Keratinocyte (primary cell): ENCODE measurements at regions not wholly inside any gene's neighbourhood (a gene's known extent, or its start where the extent isn't known, plus 50 kb on each side); places are given as distances from the start of the nearest gene placed in this dataset.
"Not testable (repeated sequence)": the region's sequence is repeated elsewhere in the genome, so short reads cannot be mapped to it uniquely, and the experiment has no call there.

Source experiments
- DNase-seq: peaks from one replicate; pipeline ENCODE4 v3.0.0-alpha.2; 2011; ENCODE audit warnings: low read depth, missing footprints, low spot score
- FAIRE-seq: peaks from 2 replicates; lab custom pipeline; 2011; peaks lifted over from hg19 to GRCh38; lab: Jason Lieb, UNC
- H2AFZ ChIP-seq: 2 replicates; pipeline ENCODE4 v1.6.0; 2012; ENCODE audit warnings: low read length, control low read depth, inconsistent platforms; ENCODE audit not compliant: control insufficient read depth
- H3K27ac ChIP-seq: 2 replicates; pipeline ENCODE4 v1.5.1; 2011; ENCODE audit warnings: low read length; ENCODE audit not compliant: control insufficient read depth, insufficient read depth
- H3K27me3 ChIP-seq: 3 replicates; pipeline ENCODE4 v1.6.0; 2011; ENCODE audit warnings: low read length; ENCODE audit not compliant: control insufficient read depth, insufficient read depth; ENCODE audit errors: extremely low read depth
- H3K36me3 ChIP-seq, 2 experiments: 2 replicates in 1 of 2; 3 replicates in 1 of 2; pipeline ENCODE4 v1.5.1; 2011; ENCODE audit warnings: low read length in 2 of 2, mild to moderate bottlenecking in 1 of 2; ENCODE audit not compliant: control insufficient read depth in 2 of 2, insufficient read depth in 2 of 2; ENCODE audit errors: extremely low read depth in 1 of 2
- H3K4me1 ChIP-seq: 3 replicates; pipeline ENCODE4 v1.5.1; 2011; ENCODE audit warnings: low read length; ENCODE audit not compliant: control insufficient read depth, insufficient read depth; ENCODE audit errors: extremely low read depth
- H3K4me2 ChIP-seq: 3 replicates; pipeline ENCODE4 v1.6.0; 2011; ENCODE audit warnings: low read depth, low read length; ENCODE audit not compliant: control insufficient read depth, insufficient read depth; ENCODE audit errors: extremely low read depth
- H3K4me3 ChIP-seq, 3 experiments: fragments of 200-600 bp in 1 of 3; sonication (generic) in 1 of 3; 2 replicates in 2 of 3; 3 replicates in 1 of 3; pipeline ENCODE4 v1.5.1; 2011 to 2016; ENCODE audit warnings: low read length in 3 of 3, mild to moderate bottlenecking in 3 of 3, control low read depth in 2 of 3, inconsistent platforms in 1 of 3, low read depth in 1 of 3, mixed read lengths in 1 of 3, mixed run types in 1 of 3, moderate library complexity in 1 of 3; ENCODE audit not compliant: control insufficient read depth in 2 of 3, insufficient read depth in 2 of 3; ENCODE audit errors: extremely low read depth in 1 of 3
- H3K79me2 ChIP-seq: 2 replicates; pipeline ENCODE4 v1.6.0; 2012; ENCODE audit warnings: low read length; ENCODE audit not compliant: control insufficient read depth, insufficient read depth
- H3K9ac ChIP-seq: 3 replicates; pipeline ENCODE4 v1.6.0; 2011; ENCODE audit warnings: low read length; ENCODE audit not compliant: control insufficient read depth, insufficient read depth; ENCODE audit errors: extremely low read depth
- H3K9me1 ChIP-seq: 3 replicates; pipeline ENCODE4 v1.6.0; 2011; ENCODE audit warnings: low read length; ENCODE audit not compliant: control insufficient read depth, insufficient read depth; ENCODE audit errors: extremely low read depth
- H3K9me3 ChIP-seq: 2 replicates; pipeline ENCODE4 v1.5.1; 2012; ENCODE audit warnings: low read depth, low read length; ENCODE audit not compliant: control insufficient read depth
- H4K20me1 ChIP-seq: 3 replicates; pipeline ENCODE4 v1.6.0; 2011; ENCODE audit warnings: low read length; ENCODE audit not compliant: control insufficient read depth, insufficient read depth; ENCODE audit errors: extremely low read depth
- EZH2 ChIP-seq: IDR thresholded peaks from one replicate; pipeline ENCODE4 v1.6.1; 2012; ENCODE audit warnings: inconsistent platforms, mild to moderate bottlenecking, low read length, moderate library complexity
- dilution Hi-C: fragments of 300-500 bp; cut with MboI; formaldehyde crosslinking; loops from one replicate; pipeline ENCODE4 v1.7.0; 2020; ENCODE audit warnings: low sequenced_read_pairs; ENCODE audit not compliant: extremely low pct_ligation_motif_present
- TF ChIP-seq, protein P1 (sequence below), 3 experiments: IDR thresholded peaks in 1 of 3; conservative IDR thresholded peaks in 1 of 3; optimal IDR thresholded peaks in 1 of 3; 2 replicates in 2 of 3; 3 replicates in 1 of 3; pipeline versions ENCODE3 to v1.5.1; 2011; ENCODE audit warnings: low read length in 3 of 3, mild to moderate bottlenecking in 3 of 3, moderate library complexity in 2 of 3, control low read depth in 1 of 3, inconsistent platforms in 1 of 3; ENCODE audit not compliant: insufficient read depth in 2 of 3; ENCODE audit errors: extremely low read depth in 1 of 3

DNA sequence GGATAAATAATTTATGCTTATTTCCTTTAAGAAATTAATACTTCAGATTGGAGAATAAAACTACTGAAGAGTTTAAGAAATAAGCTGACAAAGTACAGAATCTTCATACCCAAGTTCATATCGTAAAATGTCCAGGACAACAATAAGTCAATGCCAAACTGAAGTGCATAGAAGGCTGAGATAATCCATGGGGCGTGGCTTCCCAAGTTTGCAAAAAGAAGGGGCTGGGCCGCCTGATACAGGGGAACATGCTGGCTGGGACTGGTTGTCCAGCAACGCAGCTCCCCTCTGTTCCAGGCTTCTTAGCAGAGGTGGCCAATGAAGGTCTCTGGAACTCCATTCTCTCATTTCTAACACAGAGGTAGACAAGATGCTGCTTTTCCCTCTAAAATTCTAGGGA lies 189.5 kb upstream of the SPOPL start:
- no peak overlapping the region for H3K4me3 ChIP-seq
- TF ChIP-seq, protein P1, sequence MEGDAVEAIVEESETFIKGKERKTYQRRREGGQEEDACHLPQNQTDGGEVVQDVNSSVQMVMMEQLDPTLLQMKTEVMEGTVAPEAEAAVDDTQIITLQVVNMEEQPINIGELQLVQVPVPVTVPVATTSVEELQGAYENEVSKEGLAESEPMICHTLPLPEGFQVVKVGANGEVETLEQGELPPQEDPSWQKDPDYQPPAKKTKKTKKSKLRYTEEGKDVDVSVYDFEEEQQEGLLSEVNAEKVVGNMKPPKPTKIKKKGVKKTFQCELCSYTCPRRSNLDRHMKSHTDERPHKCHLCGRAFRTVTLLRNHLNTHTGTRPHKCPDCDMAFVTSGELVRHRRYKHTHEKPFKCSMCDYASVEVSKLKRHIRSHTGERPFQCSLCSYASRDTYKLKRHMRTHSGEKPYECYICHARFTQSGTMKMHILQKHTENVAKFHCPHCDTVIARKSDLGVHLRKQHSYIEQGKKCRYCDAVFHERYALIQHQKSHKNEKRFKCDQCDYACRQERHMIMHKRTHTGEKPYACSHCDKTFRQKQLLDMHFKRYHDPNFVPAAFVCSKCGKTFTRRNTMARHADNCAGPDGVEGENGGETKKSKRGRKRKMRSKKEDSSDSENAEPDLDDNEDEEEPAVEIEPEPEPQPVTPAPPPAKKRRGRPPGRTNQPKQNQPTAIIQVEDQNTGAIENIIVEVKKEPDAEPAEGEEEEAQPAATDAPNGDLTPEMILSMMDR (optimal IDR thresholded peaks at IDR 0.05 in 1 of 3, IDR thresholded peaks at IDR 0.05 in 1 of 3, conservative IDR thresholded peaks at IDR 0.05 in 1 of 3; ENCODE audit: extremely low read depth in 1 of 3, insufficient read depth in 2 of 3, low read length in 3 of 3) = no peak
- no peak for TF ChIP-seq EZH2
- H3K4me1 ChIP-seq = no peaks in the 10 kb centered on the region
- no peaks in the 10 kb centered on the region for H3K79me2 ChIP-seq
- H3K9me3 ChIP-seq = no peaks in the 10 kb centered on the region
- DNase-seq (no peak), FAIRE-seq (no peak)
- H3K9ac ChIP-seq = no peak overlapping the region
- no peak overlapping the region for H3K4me2 ChIP-seq
- H3K9me1 ChIP-seq = no peaks in the 10 kb centered on the region
- no peaks in the 10 kb centered on the region for H4K20me1 ChIP-seq
- no peaks in the 10 kb centered on the region for H3K27me3 ChIP-seq
- dilution Hi-C loops = no loop called here
- H3K27ac ChIP-seq = no peak overlapping the region
- H2AFZ ChIP-seq = no peak overlapping the region
- H3K36me3 ChIP-seq = no peaks in the 10 kb centered on the region

DNA sequence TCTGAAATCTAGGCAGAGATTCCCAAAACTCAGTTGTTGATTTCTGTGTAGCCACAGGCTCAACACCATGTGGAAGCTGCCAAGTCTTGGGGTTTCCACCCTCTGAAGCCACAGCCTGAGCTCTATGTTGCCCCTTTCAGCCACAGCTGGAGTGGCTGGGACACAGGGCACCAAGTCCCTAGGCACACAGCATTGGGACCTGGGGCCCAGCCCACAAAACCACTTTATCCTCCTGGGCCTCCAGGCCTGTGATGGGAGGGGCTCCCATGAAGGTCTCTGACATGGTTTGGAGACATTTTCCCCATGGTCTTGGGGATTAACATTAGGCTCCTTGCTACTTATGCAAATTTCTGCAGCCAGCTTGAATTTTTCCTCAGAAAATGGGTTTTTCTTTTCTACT lies 186.0 kb upstream of the SPOPL start:
- not testable (repeated sequence) for H3K9me3 ChIP-seq, FAIRE-seq, H3K4me1 ChIP-seq

DNA sequence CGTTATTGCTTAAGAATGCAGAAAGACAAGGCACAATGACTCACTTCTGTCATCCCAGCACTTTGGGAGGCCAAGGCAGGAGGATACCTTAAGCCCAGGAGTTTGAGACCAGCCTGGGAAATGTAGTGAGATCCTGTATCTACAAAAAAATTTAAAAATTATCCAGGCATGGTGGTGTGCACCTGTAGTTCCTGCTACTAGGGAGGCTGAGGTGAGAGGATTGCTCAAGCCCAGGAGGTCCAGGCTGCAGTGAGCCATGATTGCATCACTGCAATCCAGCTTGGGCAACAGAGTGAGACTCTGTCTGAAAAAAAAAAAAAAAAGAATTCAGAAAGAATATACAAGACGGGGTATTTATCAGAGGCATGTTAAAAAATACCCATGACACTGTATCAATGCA lies 182.0 kb upstream of the SPOPL start:
- FAIRE-seq = no peak
- dilution Hi-C loops = no loop called here
- H3K27ac ChIP-seq = no peak overlapping the region
- no peaks in the 10 kb centered on the region for H3K36me3 ChIP-seq
- no peaks in the 10 kb centered on the region for H3K4me1 ChIP-seq
- no peaks in the 10 kb centered on the region for H3K9me1 ChIP-seq
- H4K20me1 ChIP-seq = no peaks in the 10 kb centered on the region
- no peaks in the 10 kb centered on the region for H3K27me3 ChIP-seq
- H3K4me2 ChIP-seq = no peak overlapping the region
- no peak overlapping the region for H3K9ac ChIP-seq
- TF ChIP-seq EZH2 = no peak
- TF ChIP-seq, protein P1 (optimal IDR thresholded peaks at IDR 0.05 in 1 of 3, IDR thresholded peaks at IDR 0.05 in 1 of 3, conservative IDR thresholded peaks at IDR 0.05 in 1 of 3; ENCODE audit: extremely low read depth in 1 of 3, insufficient read depth in 2 of 3, low read length in 3 of 3) = no peak
- no peak overlapping the region for H3K4me3 ChIP-seq
- no peak overlapping the region for H2AFZ ChIP-seq
- H3K79me2 ChIP-seq = no peaks in the 10 kb centered on the region
- no peak for DNase-seq
- H3K9me3 ChIP-seq = no peaks in the 10 kb centered on the region

More for the DNA sequence above, 186.0 kb upstream of the SPOPL start:
- H3K4me2 ChIP-seq, H3K4me3 ChIP-seq, H2AFZ ChIP-seq, H3K36me3 ChIP-seq, H4K20me1 ChIP-seq, H3K9me1 ChIP-seq, H3K9ac ChIP-seq, H3K27me3 ChIP-seq, H3K79me2 ChIP-seq, DNase-seq, dilution Hi-C loops, H3K27ac ChIP-seq: not testable (repeated sequence)
